HepG2 (cell line): ENCODE measurements at regions not wholly inside any gene's neighbourhood (a gene's known extent, or its start where the extent isn't known, plus 50 kb on each side); places are given as distances from the start of the nearest gene placed in this dataset.

Source experiments
- BHLHE40 ChIP-seq: IDR thresholded peaks from 2 replicates; pipeline ENCODE4 v1.6.1; 2011; ENCODE audit warnings: low read length, improper control_type of control experiment
- CHD4 ChIP-seq: fragments of 200-600 bp; sonication (generic); IDR thresholded peaks from 2 replicates; pipeline ENCODE4 v1.7.0; 2017; ENCODE audit warnings: mild to moderate bottlenecking, low read length, borderline replicate concordance
- MYC ChIP-seq: sonication (generic); formaldehyde crosslinking; IDR thresholded peaks from 2 replicates; pipeline ENCODE4 v1.9.0; 2021; ENCODE audit warnings: missing genetic modification reagents, borderline replicate concordance
- PRDM15 ChIP-seq: sonication (generic); formaldehyde crosslinking; IDR thresholded peaks from 2 replicates; pipeline ENCODE4 v1.4.0; 2020; ENCODE audit warnings: missing genetic modification reagents
- SMAD1 ChIP-seq: sonication (generic); formaldehyde crosslinking; IDR thresholded peaks from 2 replicates; pipeline ENCODE4 v1.4.0; 2020; ENCODE audit warnings: missing genetic modification reagents, low read depth, mild to moderate bottlenecking, borderline replicate concordance
- SOX6 ChIP-seq, 2 experiments: fragments of 450-650 bp in 1 of 2; sonication (generic) in 1 of 2; formaldehyde crosslinking in 1 of 2; IDR thresholded peaks; 2 replicates each; pipeline versions ENCODE4 v1.4.0 to v1.6.1; 2017 to 2020; ENCODE audit warnings: antibody characterized with exemption in 1 of 2, mild to moderate bottlenecking in 1 of 2, missing genetic modification reagents in 1 of 2
- ZBTB26 ChIP-seq: IDR thresholded peaks from 2 replicates; pipeline ENCODE4 v1.6.1; 2016; ENCODE audit warnings: missing compliant biosample characterization, missing genetic modification reagents, borderline replicate concordance
- ZNF354B ChIP-seq: sonication (generic); formaldehyde crosslinking; IDR thresholded peaks from 2 replicates; pipeline ENCODE4 v1.8.0; 2022; ENCODE audit warnings: mild to moderate bottlenecking, missing genetic modification reagents
- ZNF503 ChIP-seq: sonication (generic); formaldehyde crosslinking; IDR thresholded peaks from 2 replicates; pipeline ENCODE4 v1.4.0; 2020; ENCODE audit warnings: missing genetic modification reagents
- ZNF687 ChIP-seq: sonication (generic); formaldehyde crosslinking; IDR thresholded peaks from 2 replicates; pipeline ENCODE4 v1.5.1; 2020; ENCODE audit warnings: mild to moderate bottlenecking, missing genetic modification reagents, moderate library complexity
- ZNF703 ChIP-seq: sonication (generic); formaldehyde crosslinking; IDR thresholded peaks from 2 replicates; pipeline ENCODE4 v1.5.1; 2020; ENCODE audit warnings: missing genetic modification reagents, mild to moderate bottlenecking, moderate library complexity, borderline replicate concordance
- ZNF768 ChIP-seq: sonication (generic); formaldehyde crosslinking; IDR thresholded peaks from 2 replicates; pipeline ENCODE4 v1.4.0; 2020; ENCODE audit warnings: missing genetic modification reagents

GRCh38 chr1:82810601-82811000, 1009.9 kb downstream of the ADGRL2 start:
- TF ChIP-seq SMAD1 (CRISPR knock-in tag) (no peak), ZNF354B (CRISPR knock-in tag) (no peak), CHD4 (no peak), ZNF687 (CRISPR knock-in tag) (no peak), MYC (CRISPR knock-in tag) (no peak), ZNF703 (CRISPR knock-in tag) (no peak), BHLHE40 (no peak), ZNF768 (no peak), ZNF503 (no peak), PRDM15 (no peak), ZBTB26 (CRISPR knock-in tag) (no peak), SOX6 (IDR thresholded peaks at IDR 0.05) (no peak), SOX6 (CRISPR knock-in tag; IDR thresholded peaks at IDR 0.05) (no peak)
